ENCODE measurements at regions not wholly inside any gene's neighbourhood (a gene's known extent, or its start where the extent isn't known, plus 50 kb on each side); places are given as distances from the start of the nearest gene placed in this dataset.

DNA sequence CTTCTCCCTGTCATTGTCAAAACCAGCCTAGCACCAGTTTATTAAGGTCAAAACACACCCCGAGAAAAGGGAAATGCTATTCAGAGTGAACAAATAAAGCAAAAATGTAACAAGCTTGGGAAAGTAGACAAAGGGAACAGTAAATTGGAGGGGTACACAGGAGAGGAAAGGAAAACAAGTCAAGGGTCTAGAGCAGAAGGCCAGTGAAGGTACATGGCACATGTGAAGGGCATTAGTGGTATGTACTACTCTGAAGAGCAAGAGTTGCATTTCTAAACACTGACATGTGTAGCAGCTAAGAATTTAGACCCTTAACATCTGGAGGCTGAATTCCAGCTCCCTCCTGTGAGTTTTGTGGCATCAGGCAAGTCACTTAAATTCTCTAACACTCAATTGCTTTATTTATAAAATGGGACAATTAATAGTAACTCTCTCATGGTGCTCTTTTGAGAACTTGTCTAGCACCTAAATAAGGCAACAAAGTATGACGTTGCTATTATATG, 244.3 kb upstream of the ADAMTS9 start:
- no peaks in the 10 kb centered on the region for H3K27me3 ChIP-seq (ENCODE audit: control insufficient read depth in 3 of 3, insufficient read depth in 3 of 3, low read length in 3 of 3)
- H3K9ac ChIP-seq (ENCODE audit: low read depth in 1 of 3, low read length in 3 of 3), result no peak overlapping the region
- no peaks in the 10 kb centered on the region for H3K36me3 ChIP-seq (ENCODE audit: control insufficient read depth in 3 of 3, insufficient read depth in 3 of 3, low read length in 3 of 3)
- no peaks in the 10 kb centered on the region for H3K4me1 ChIP-seq (ENCODE audit: control insufficient read depth in 3 of 3, insufficient read depth in 3 of 3, low read length in 3 of 3)
- H3K27ac ChIP-seq (ENCODE audit: low read depth, low read length), result no peak overlapping the region
- no peak overlapping the region for H3K4me3 ChIP-seq (ENCODE audit: low read length in 3 of 3)
- H3K9me3 ChIP-seq (ENCODE audit: control insufficient read depth in 3 of 3, low read length in 3 of 3), result no peaks in the 10 kb centered on the region

DNA sequence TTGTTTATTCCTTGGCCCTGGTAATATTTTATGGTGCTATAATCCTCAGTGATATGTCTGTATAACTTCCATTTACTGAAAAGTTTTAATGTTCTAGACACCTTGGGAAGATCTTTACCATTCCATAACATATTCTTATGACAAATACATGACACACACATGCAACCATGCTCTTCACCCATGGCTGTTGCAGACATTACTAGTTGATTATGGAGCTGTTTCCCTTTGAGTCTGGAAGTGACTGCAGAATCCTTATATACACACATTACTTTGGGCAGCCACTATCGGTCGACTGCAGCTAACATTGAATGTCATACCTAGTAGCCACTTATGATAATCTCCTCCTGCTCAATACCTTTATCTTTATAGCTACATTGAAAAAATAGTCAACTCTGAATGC, 243.1 kb upstream of the ADAMTS9 start:
- no peaks in the 10 kb centered on the region for H3K4me1 ChIP-seq (ENCODE audit: control insufficient read depth in 3 of 3, insufficient read depth in 3 of 3, low read length in 3 of 3)
- H3K4me3 ChIP-seq (ENCODE audit: low read length in 3 of 3), result no peak overlapping the region
- no peak overlapping the region for H3K9ac ChIP-seq (ENCODE audit: low read depth in 1 of 3, low read length in 3 of 3)
- H3K9me3 ChIP-seq (ENCODE audit: control insufficient read depth in 3 of 3, low read length in 3 of 3), result no peaks in the 10 kb centered on the region
- H3K27me3 ChIP-seq (ENCODE audit: control insufficient read depth in 3 of 3, insufficient read depth in 3 of 3, low read length in 3 of 3), result no peaks in the 10 kb centered on the region
- H3K36me3 ChIP-seq (ENCODE audit: control insufficient read depth in 3 of 3, insufficient read depth in 3 of 3, low read length in 3 of 3), result no peaks in the 10 kb centered on the region
- no peak overlapping the region for H3K27ac ChIP-seq (ENCODE audit: low read depth, low read length)

- H3K4me3 ChIP-seq (ENCODE audit: low read length in 3 of 3), result no peak overlapping the region
- H3K9ac ChIP-seq (ENCODE audit: low read depth in 1 of 3, low read length in 3 of 3), result no peak overlapping the region
- no peak overlapping the region for H3K27ac ChIP-seq (ENCODE audit: low read depth, low read length)
- H3K27me3 ChIP-seq (ENCODE audit: control insufficient read depth in 3 of 3, insufficient read depth in 3 of 3, low read length in 3 of 3), result no peaks in the 10 kb centered on the region
- no peaks in the 10 kb centered on the region for H3K4me1 ChIP-seq (ENCODE audit: control insufficient read depth in 3 of 3, insufficient read depth in 3 of 3, low read length in 3 of 3)
- no peaks in the 10 kb centered on the region for H3K9me3 ChIP-seq (ENCODE audit: control insufficient read depth in 3 of 3, low read length in 3 of 3)
- no peaks in the 10 kb centered on the region for H3K36me3 ChIP-seq (ENCODE audit: control insufficient read depth in 3 of 3, insufficient read depth in 3 of 3, low read length in 3 of 3)
These were observed 240.9 kb upstream of the ADAMTS9 start for GRCh38 chr3:64928683-64929082.

- no peaks in the 10 kb centered on the region for H3K9me3 ChIP-seq (ENCODE audit: control insufficient read depth in 3 of 3, low read length in 3 of 3)
- H3K27me3 ChIP-seq (ENCODE audit: control insufficient read depth in 3 of 3, insufficient read depth in 3 of 3, low read length in 3 of 3), result no peaks in the 10 kb centered on the region
- no peak overlapping the region for H3K4me3 ChIP-seq (ENCODE audit: low read length in 3 of 3)
- no peaks in the 10 kb centered on the region for H3K4me1 ChIP-seq (ENCODE audit: control insufficient read depth in 3 of 3, insufficient read depth in 3 of 3, low read length in 3 of 3)
- no peaks in the 10 kb centered on the region for H3K36me3 ChIP-seq (ENCODE audit: control insufficient read depth in 3 of 3, insufficient read depth in 3 of 3, low read length in 3 of 3)
- no peak overlapping the region for H3K9ac ChIP-seq (ENCODE audit: low read depth in 1 of 3, low read length in 3 of 3)
- no peak overlapping the region for H3K27ac ChIP-seq (ENCODE audit: low read depth, low read length)
These were observed 239.9 kb upstream of the ADAMTS9 start for GRCh38 chr3:64927689-64928088.

DNA sequence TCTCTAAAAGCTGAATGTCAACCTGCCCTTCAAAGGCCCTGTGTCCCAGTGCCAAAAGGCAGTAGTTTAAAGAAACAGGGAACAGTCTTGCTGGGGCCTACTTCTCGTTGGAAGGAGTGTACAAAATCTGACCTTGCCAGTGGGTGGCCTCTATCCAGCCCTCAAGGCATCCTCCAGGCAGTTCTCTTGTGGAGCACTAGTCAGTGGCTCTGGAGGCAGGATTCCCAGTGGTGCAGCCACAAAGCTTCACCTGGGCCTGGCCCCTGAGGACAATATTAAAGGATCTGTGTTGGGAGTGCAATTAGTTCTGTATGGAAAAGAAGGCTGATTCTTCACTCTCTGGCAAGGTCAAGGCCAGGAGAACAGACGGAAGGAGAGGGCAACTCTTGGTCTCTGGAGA, 237.8 kb upstream of the ADAMTS9 start:
- Histone ChIP-seq H3K9ac (ENCODE audit: low read depth in 1 of 3, low read length in 3 of 3) (no peak overlapping the region), H3K27ac (ENCODE audit: low read depth, low read length) (no peak overlapping the region), H3K27me3 (ENCODE audit: control insufficient read depth in 3 of 3, insufficient read depth in 3 of 3, low read length in 3 of 3) (no peaks in the 10 kb centered on the region), H3K4me1 (ENCODE audit: control insufficient read depth in 3 of 3, insufficient read depth in 3 of 3, low read length in 3 of 3) (no peaks in the 10 kb centered on the region), H3K9me3 (ENCODE audit: control insufficient read depth in 3 of 3, low read length in 3 of 3) (no peaks in the 10 kb centered on the region), H3K4me3 (ENCODE audit: low read length in 3 of 3) (no peak overlapping the region), H3K36me3 (ENCODE audit: control insufficient read depth in 3 of 3, insufficient read depth in 3 of 3, low read length in 3 of 3) (no peaks in the 10 kb centered on the region)

GRCh38 chr3:64924961-64925360, 237.2 kb upstream of the ADAMTS9 start:
- H3K36me3 ChIP-seq (ENCODE audit: control insufficient read depth in 3 of 3, insufficient read depth in 3 of 3, low read length in 3 of 3), result no peaks in the 10 kb centered on the region
- H3K4me3 ChIP-seq (ENCODE audit: low read length in 3 of 3), result no peak overlapping the region
- H3K9me3 ChIP-seq (ENCODE audit: control insufficient read depth in 3 of 3, low read length in 3 of 3), result no peaks in the 10 kb centered on the region
- no peak overlapping the region for H3K27ac ChIP-seq (ENCODE audit: low read depth, low read length)
- H3K27me3 ChIP-seq (ENCODE audit: control insufficient read depth in 3 of 3, insufficient read depth in 3 of 3, low read length in 3 of 3), result no peaks in the 10 kb centered on the region
- H3K9ac ChIP-seq (ENCODE audit: low read depth in 1 of 3, low read length in 3 of 3), result no peak overlapping the region
- H3K4me1 ChIP-seq (ENCODE audit: control insufficient read depth in 3 of 3, insufficient read depth in 3 of 3, low read length in 3 of 3), result no peaks in the 10 kb centered on the region

GRCh38 chr3:64922213-64922612, 234.4 kb upstream of the ADAMTS9 start:
- H3K27me3 ChIP-seq (ENCODE audit: control insufficient read depth in 3 of 3, insufficient read depth in 3 of 3, low read length in 3 of 3), result no peaks in the 10 kb centered on the region
- H3K9me3 ChIP-seq (ENCODE audit: control insufficient read depth in 3 of 3, low read length in 3 of 3), result no peaks in the 10 kb centered on the region
- H3K9ac ChIP-seq (ENCODE audit: low read depth in 1 of 3, low read length in 3 of 3), result no peak overlapping the region
- no peak overlapping the region for H3K4me3 ChIP-seq (ENCODE audit: low read length in 3 of 3)
- no peaks in the 10 kb centered on the region for H3K4me1 ChIP-seq (ENCODE audit: control insufficient read depth in 3 of 3, insufficient read depth in 3 of 3, low read length in 3 of 3)
- H3K27ac ChIP-seq (ENCODE audit: low read depth, low read length), result no peak overlapping the region
- H3K36me3 ChIP-seq (ENCODE audit: control insufficient read depth in 3 of 3, insufficient read depth in 3 of 3, low read length in 3 of 3), result no peaks in the 10 kb centered on the region

GRCh38 chr3:64921281-64922065, 233.7 kb upstream of the ADAMTS9 start:
- Histone ChIP-seq H3K4me1 (ENCODE audit: control insufficient read depth in 3 of 3, insufficient read depth in 3 of 3, low read length in 3 of 3) (peaks cover 0 to under 1% (median 0%) of the 10 kb centered on the region in 3 donors), H3K9ac (ENCODE audit: low read depth in 1 of 3, low read length in 3 of 3) (no peak overlapping the region), H3K4me3 (ENCODE audit: low read length in 3 of 3) (no peak overlapping the region), H3K27me3 (ENCODE audit: control insufficient read depth in 3 of 3, insufficient read depth in 3 of 3, low read length in 3 of 3) (no peaks in the 10 kb centered on the region), H3K36me3 (ENCODE audit: control insufficient read depth in 3 of 3, insufficient read depth in 3 of 3, low read length in 3 of 3) (no peaks in the 10 kb centered on the region), H3K27ac (ENCODE audit: low read depth, low read length) (no peak overlapping the region), H3K9me3 (ENCODE audit: control insufficient read depth in 3 of 3, low read length in 3 of 3) (no peaks in the 10 kb centered on the region)

GRCh38 chr3:64919934-64920333, 232.1 kb upstream of the ADAMTS9 start:
- H3K27me3 ChIP-seq (ENCODE audit: control insufficient read depth in 3 of 3, insufficient read depth in 3 of 3, low read length in 3 of 3), result no peaks in the 10 kb centered on the region
- H3K9ac ChIP-seq (ENCODE audit: low read depth in 1 of 3, low read length in 3 of 3), result no peak overlapping the region
- no peaks in the 10 kb centered on the region for H3K9me3 ChIP-seq (ENCODE audit: control insufficient read depth in 3 of 3, low read length in 3 of 3)
- H3K36me3 ChIP-seq (ENCODE audit: control insufficient read depth in 3 of 3, insufficient read depth in 3 of 3, low read length in 3 of 3), result no peaks in the 10 kb centered on the region
- peaks cover 0 to 2% (median 0%) of the 10 kb centered on the region in 3 donors for H3K4me1 ChIP-seq (ENCODE audit: control insufficient read depth in 3 of 3, insufficient read depth in 3 of 3, low read length in 3 of 3)
- no peak overlapping the region for H3K27ac ChIP-seq (ENCODE audit: low read depth, low read length)
- no peak overlapping the region for H3K4me3 ChIP-seq (ENCODE audit: low read length in 3 of 3)

DNA sequence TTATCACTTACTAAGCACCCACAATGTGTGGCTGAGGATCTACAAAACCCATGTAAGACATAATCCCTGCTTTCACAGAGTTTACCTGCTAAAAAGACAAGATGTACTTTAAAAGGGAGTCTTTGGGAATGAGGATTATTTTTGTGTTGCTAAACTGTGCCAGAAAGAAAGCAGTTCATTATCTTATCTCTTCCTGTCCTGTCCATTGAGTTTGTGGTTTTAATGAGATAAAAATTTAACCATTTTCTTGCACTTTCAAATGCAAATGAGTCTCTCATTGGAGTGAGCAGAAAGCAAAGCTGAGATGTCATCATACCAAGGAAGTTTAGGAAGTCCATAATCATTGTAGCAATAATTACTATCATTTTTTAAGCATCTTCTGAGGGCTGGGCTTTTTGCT, 231.2 kb upstream of the ADAMTS9 start:
- no peak overlapping the region for H3K4me3 ChIP-seq (ENCODE audit: low read length in 3 of 3)
- H3K27me3 ChIP-seq (ENCODE audit: control insufficient read depth in 3 of 3, insufficient read depth in 3 of 3, low read length in 3 of 3), result no peaks in the 10 kb centered on the region
- peaks cover 0 to 2% (median 0%) of the 10 kb centered on the region in 3 donors for H3K4me1 ChIP-seq (ENCODE audit: control insufficient read depth in 3 of 3, insufficient read depth in 3 of 3, low read length in 3 of 3)
- no peaks in the 10 kb centered on the region for H3K9me3 ChIP-seq (ENCODE audit: control insufficient read depth in 3 of 3, low read length in 3 of 3)
- no peaks in the 10 kb centered on the region for H3K36me3 ChIP-seq (ENCODE audit: control insufficient read depth in 3 of 3, insufficient read depth in 3 of 3, low read length in 3 of 3)
- no peak overlapping the region for H3K27ac ChIP-seq (ENCODE audit: low read depth, low read length)
- no peak overlapping the region for H3K9ac ChIP-seq (ENCODE audit: low read depth in 1 of 3, low read length in 3 of 3)
